Stimulated activated CD8-positive, alpha-beta memory T cell treated with anti-CD3 and anti-CD28 coated beads, Interleukin-15, amount 100 ng/mL, for 1 hour (primary cell): ENCODE measurements at regions not wholly inside any gene's neighbourhood (a gene's known extent, or its start where the extent isn't known, plus 50 kb on each side); places are given as distances from the start of the nearest gene placed in this dataset.
"Not testable (repeated sequence)": the region's sequence is repeated elsewhere in the genome, so short reads cannot be mapped to it uniquely, and the experiment has no call there.

Experiments
- DNase-seq: peaks from one replicate; pipeline ENCODE4 v3.0.0-alpha.2; 2020; ENCODE audit warnings: low read depth

DNA sequence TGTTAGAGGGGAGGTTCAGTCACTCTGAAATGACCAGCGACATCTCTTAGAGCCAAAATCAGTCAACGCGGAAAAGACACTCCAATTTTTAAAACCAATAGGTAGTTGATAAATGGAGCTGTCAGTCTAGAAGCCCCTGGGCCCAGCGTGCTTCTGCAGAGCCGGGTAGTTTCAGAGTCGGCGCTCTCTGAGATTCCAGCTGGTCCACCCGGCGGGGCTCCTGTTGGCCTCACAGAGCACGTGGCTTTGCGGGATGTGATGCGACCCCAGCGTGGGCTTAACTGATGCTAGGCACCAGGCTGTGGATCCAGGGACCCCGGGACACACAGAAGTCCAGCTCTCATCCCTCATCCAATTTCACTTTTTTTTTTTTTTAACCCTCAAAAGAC is 245.9 kb downstream of the BCL2L11 start:
- not testable (repeated sequence) for DNase-seq

DNA sequence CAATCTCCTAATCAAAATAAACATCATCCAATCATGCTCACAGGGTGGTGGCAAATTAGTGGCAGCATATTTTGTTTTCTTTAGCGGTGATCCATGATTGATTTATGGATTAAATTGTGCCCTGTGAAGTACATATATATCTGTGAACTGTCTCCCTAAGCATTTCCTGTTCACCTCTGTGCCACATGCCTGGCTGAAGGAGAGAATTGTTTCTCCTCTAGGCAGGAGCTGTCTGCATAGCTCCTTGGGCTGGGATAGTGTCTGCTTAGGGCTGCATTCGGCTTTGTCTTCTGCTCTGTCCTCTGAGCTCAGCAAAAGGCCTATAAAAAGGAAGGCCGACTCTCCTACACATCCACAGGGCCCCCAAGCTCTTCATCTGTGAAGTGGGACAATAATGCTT is 246.4 kb downstream of the BCL2L11 start:
- not testable (repeated sequence) for DNase-seq

DNA sequence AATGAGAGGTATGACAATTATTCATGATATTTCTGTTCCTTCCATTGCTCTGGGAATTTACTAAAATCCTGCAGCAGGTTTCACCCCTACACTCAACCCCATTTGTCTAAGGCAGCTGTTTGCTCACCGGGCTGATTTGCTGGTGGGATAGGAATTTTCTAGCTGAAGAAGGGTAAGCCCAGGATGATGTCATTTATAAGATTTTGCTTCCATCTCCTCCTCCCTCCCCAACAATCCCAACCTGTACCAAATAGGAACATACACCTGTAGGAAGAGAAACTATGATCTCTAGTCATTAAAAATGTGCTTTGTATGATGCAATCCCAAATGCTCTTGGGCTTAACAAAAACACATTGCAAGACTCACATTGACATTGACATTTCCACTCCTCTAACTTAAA is 247.2 kb downstream of the BCL2L11 start:
- not testable (repeated sequence) for DNase-seq

DNA sequence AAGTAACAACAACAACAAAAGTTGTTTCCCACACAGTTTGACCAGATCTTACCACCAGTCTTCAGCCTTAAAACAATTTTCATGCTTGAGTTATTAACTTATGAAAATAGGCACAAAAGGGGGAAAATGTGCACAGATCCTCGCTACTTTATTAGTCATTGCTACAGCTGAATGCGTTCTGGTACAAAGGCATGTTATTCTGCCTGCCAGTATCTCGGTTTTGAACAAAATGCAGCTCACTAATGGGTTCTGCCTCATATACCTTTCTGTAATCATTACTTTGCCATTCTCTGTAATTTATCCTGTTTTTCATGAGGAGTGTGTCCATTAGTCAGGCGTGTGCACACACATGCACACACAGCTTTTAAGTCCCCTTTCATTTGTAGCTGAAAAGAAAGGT is 247.6 kb downstream of the BCL2L11 start:
- not testable (repeated sequence) for DNase-seq

DNA sequence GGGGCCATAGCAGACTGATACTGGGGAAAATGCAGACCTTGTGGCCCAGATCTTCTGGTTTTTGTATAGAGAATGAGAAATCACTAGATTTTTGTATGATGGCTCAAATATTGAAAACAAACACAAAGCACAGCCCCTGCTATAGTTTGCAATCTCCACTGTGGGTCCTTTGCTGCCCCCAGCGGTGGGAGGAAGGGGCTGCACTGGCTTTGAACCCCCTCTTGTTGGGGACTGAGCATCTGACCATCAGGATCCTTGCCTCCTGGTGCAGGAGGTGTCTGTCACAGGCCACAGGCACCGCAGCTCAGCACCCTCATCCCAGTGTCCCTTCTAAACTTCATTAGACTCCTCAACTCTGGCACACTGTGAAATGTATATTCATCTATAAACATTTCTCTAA is 252.3 kb downstream of the BCL2L11 start:
- DNase-seq, result not testable (repeated sequence)

DNA sequence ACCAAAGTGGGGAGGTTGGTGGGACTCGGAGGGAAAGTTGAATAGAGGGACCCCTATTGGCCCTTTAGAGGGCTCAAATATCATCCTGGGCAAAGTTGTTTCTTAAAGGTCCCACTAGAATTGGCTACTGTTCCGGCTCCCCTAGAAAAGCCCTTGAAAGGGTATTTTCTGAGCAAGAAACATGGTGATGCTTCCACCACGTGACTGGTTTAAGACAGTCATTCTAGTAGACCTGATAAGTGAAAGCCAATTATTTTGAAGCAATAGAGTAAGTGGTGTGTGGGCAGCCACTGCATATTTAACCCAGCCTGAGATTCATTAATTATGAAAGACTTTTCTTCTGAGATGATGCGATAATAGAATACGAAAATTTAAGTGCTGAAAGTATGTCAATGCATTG is 253.3 kb downstream of the BCL2L11 start:
- not testable (repeated sequence) for DNase-seq

DNA sequence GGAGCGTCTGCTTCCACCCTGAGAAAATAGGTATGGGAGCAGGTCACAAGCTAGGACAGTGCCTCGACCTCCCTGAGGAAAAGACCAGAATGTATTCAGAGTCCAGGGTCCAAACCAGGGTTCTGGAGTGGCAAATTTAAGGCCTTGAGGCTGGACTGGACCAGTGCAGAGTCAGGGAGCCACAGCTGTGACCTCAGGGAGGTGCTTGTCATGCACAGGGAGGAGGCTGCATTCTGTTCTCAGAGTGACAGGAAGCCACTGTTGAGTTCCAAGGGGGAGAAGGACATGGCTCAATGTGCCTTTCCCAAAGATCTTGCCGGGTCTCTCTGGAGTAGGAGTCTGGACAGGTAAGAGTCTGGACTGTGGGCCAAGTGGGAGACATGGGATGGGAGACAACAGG is 254.0 kb downstream of the BCL2L11 start:
- not testable (repeated sequence) for DNase-seq

DNA sequence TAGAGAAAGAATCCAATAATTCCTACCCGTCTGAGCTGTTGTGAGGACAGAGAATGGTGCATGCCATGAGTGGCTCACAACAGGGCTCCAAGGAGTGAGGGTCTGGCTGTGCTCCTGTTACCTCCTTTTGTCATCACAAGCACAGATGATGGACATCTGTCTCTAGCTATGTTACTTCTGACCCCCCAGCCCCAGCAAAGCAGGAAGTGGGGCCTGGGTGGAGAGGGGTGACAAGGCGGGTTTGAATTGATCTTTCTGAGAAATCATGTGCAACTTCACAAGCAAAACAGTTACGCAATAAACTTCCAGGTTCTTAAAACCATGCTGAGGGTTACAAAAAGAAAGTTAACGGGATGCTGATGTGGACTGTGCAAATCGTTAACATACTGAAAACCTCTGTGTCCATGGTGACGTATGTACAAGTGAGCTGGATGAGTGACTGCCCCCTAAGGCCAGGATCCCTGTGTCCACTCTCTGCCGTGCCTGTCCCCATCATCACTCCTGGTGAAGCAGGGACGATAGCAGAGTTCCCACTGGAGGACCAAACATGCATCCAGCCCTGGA is 254.7 kb downstream of the BCL2L11 start:
- DNase-seq, result not testable (repeated sequence)

DNA sequence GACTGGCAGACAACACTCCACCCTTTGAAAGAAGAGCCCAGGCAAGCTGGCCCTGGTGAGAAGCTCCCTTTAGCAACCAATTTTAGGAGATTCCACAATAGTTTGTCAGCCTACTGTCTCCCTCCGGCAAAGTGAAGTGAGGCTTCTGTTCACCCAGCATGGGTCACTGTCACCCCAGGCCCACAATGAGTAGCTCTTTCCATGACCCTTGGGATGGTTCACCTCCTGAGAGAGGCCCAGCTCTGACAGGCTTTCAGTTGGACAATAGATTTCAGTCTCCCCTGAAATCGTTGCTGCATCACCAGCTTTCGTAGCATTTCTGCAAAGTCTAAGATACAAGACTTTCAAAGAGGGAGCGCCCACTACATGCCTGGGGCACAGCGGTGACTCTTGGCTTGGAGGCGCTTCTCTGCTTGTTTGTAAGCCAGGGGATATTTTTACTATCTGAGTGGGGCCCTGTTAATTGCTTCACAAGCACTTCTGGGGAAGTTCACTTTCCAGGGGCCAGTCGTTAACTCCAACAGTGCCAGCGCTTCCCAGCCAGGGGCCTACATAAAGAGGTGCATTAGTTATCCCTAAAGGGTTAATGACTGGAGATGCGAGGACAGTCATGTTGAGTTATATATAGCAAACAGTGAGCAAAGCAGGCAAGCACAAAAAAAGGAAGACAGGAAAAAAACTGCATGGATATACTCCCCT is 255.7 kb downstream of the BCL2L11 start:
- DNase-seq, result not testable (repeated sequence)

DNA sequence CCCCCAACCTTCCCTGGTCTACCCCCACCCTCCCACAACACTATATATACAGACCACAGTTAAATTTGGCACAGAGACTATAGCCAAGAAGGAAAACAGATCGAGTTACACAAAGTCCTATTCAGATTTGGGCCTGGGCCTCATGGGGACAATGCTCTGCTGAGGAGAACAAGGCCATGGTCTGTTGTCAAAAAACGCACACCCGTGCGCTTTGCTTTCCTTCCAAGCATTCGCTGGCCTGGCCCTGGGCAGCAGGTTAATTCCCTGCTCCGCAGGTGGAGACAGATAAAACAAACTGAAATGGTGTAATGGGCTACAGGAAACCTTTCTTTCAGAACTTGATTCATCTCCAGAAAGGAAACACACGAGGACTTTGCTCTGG is 256.2 kb downstream of the BCL2L11 start:
- not testable (repeated sequence) for DNase-seq

DNA sequence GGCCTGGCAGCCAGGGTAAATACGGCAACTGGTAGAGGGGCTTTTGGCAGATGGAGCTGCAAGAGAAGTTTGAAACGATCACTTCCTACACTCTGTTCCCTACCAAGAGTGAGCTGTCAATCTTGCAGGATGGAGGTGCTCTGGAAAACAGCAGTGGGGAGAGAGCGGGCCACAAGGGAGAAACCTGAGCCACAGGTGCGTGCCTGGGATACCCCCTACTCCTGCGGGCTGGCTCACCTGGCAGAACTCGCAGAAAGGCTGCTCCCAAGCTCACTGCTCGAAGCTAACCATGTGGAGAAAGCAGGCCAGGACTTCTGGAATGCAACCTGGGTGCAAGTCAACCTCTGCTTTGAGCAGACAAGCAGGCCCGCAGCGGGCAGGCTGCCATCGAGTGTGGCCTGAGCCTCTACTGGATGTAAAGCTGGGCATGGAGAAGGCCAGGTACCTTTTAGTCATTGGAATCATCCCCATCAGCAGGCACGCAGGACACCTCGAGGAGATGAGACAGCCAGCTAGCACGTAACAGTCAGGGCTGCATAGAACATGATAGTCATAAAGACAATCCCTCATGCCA is 256.8 kb downstream of the BCL2L11 start:
- not testable (repeated sequence) for DNase-seq

DNA sequence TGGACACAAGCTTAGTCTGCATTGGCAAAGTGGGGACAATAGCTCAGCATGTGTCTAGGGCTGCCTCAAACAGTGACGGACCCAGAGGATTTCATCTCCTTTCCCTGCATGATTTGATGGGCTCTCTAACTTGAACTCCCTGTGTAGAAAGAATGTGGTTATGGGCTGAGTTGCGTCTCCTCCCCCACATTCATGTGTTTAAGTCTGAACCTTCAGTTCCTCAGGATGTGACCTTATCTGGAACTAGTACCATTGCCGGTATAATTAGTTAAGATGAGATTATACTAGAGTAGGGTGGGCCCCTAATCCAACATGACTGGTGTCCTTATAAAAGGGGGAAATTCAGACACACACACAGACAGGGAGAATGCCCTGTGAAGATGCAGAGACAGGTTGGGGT is 257.6 kb downstream of the BCL2L11 start:
- DNase-seq, result not testable (repeated sequence)

DNA sequence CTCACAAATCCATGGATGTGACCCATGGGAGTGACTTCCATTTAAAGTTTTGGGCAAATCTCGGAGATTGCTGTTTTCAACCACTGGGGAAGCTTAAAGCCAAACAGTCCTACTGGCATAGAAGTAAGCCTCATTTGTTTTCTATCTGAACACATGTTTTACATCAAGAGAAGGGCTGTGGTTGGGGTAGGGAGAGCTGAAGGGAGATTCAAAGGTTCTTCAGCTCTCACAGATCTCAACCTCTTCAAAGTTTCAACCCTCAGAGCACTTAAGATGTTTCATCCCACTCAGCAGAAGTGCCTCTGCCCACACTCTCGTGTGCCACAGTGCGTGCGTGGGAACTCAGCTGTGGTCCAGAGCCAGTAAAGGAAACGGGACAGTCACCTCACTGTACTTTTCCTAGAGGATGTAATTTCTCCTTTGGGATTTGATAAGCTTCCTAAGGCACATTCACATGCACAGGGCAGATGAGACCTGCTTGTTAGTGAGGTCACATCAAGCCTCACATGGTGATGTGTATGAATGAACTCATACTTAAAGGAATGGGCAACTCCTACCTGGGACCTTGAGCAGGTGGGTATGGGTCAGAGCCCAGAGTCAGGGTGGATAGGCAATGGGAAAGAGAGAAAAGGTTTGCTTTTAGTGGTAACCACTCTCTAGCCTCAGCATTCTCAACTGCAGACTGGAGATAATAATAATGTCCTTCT is 260.2 kb downstream of the BCL2L11 start:
- not testable (repeated sequence) for DNase-seq

DNA sequence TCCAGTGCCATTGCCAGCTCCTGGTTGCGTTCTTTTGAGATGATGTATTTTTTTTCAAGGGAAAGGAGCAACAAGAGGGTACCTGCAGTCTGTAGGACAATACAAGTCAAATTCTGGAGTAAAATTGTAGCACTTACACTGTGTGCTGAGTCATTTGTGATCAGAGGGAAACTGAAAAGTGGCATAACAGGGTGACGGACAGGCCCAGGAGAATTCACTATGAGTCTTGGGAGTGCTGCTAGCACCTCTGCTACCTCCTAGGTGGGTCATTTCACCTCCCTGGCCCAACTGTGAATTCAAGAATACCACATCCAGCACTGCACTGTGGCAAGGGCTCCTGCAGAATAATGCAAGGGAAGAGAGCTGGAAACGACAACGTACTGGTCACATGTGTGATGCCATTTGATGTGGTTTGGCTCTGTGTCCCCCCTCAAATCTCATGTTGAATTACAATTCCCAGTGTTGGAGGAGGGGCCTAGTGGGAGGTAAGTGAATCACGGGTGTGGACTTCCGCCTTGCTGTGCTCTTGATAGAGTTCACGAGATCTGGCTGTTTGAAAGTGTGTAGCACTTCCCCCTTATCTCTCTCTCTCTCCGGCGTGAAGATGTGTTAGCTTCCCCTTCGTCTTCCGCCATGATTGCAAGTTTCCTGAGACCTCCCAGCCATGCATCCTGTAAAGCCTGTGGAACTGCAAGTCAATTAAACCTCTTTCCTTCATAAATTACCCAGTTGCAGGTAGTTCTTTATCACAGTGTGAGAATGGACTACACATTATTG is 261.0 kb downstream of the BCL2L11 start:
- DNase-seq, result not testable (repeated sequence)

DNA sequence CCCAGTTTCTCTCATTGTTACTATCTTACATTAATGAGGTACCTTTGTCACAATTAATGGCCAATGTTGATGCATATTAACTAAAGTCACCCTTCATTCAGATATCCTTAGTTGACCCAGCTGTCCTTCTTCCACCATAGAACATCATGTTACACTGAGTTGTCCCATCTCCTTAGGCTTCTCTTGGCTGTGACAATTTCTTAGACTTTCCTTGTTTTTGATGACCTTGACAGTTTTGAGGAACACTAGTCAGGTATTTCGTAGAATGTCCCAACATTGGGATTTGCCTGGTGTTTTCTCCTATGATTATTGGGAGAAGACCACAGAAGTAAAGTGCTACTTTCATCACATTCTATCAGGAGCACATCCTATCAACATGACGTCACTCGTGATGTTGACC is 261.8 kb downstream of the BCL2L11 start:
- DNase-seq, result not testable (repeated sequence)

DNA sequence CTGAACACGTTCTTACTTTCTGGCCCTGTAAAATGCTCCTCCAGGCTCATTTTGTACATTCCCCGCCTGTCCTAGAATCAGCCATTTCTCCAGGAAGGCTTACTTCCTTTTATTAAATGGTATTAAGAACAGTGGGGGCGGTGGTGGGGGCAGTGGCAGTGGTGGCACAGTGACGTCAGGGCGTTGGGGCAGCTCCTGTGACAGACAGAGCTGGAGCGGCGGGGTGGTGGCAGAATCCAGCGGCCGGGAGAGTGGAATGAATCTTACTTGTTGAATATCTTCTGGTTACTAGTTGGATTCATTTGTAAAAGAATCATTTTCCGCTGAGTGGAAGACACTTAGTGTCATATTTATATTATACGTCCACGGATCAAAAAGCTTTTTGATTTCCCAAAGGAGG is 262.6 kb downstream of the BCL2L11 start:
- not testable (repeated sequence) for DNase-seq

DNA sequence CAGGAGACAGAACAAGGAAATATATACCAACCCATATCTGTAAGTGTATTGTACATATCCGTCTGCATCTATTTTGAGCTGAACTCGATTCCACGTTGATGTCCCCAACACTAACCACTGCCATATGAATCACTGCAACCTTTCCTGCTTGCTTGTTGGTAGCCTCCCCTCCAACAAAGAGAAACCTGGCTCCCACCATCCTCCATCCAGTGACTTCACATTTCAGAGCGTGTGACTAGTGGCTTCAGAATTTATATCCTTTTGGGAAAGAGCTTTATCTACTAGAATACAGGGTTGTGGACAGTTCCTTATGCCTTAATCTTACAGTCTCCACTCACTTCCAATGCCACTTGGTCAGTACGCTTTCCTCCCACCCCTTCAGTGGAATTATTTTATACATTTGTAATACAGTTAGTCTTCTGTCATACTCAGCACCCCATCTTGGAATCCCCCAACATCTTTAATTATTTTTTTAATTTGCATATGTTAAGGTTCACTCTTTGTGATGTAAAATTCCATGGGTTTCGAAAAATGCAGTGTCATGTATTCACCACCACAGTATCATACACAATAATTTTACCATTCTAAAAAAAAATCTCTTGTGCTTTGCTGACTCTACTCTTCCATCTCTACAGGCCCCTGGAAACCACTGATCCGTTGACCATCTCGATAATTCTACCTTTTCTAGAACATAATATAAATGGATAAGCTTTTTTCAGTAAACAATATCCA is 264.7 kb downstream of the BCL2L11 start:
- DNase-seq, result not testable (repeated sequence)

DNA sequence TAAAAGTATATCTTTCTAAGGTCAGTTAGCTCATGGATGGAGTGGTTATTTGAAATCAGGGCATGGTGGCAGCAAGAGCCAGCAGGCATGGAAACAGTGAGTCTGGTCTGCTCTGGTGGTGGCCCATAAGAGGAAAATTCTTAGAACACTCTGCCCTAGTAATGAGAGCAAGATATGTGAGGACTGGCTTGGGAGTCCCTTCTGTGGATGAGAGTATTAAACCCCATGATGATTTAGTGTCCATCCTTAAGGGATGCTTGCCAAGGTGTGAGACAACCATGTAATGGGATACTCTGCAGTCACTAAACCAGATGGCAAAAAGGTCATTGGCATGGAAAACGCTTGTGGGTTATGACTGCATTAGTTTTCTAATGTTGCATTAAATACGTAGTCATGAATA is 269.9 kb downstream of the BCL2L11 start:
- not testable (repeated sequence) for DNase-seq

DNA sequence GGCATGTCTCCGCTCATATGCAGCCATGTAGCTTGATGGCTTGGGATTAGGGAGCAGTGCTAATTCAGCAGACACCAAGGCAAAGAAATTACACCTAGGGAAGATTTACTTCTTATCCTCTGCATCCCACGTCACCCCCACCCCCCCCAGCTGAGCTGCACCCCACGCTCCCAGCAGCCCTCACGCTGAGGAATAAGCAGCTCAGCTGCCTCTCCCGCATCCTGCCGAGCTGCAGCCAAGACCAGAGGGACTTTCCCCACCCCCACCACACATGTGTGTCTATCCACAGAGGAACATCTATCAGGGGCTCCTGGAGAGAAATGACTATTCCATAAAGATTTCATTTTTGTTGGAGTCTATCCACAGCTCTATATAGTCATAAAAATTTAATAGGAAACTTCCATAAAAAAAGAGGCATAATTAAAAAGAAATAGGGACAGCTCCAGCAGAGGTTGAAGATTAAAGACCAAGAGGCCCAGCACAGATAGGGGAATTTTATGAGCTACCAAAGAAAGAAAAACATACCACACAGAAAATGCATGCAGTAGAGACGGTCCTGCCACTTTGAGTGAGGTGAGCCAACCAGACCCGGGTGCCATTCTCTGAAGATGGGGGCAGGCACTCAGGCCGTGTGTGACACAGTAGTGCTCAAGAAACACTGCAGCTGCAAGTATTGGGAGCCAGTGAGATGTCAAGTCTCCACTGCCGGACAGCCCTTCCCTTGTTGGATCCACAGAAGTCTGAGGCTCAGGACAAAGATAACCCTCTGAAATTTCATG is 274.8 kb downstream of the BCL2L11 start:
- not testable (repeated sequence) for DNase-seq

DNA sequence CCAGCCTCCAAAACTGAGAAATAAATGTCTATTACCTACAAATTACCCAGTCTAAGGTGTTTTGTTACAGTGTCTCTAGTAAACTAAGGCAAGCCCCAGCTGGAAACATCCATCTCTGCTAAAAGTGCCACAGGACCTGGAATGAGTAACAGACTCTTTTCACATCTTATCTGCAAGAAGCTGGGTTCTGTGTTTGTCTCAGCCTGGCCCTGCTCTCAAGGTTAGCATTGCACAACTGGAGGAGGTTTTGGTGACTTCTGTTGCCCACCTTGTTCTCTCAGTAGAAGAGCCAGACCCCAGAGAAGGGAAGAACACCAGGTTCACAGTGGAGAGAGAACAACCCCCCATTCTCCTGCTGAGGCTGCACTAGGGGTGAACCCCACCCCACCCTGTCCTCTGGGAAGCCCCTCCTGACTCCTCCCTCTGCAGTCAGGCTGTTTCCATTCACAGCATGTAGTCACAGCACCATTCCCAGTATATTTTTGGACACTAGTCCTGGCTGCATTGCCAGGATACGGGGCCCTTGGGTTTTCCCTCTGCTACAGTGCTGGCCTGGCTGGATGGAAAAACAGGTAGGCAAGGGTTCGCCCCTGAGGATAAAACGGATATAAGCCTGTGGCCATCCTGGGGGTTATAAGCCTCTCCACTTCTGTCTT is 280.0 kb downstream of the BCL2L11 start:
- not testable (repeated sequence) for DNase-seq
